IMR-90 (cell line): ENCODE measurements at regions not wholly inside any gene's neighbourhood (a gene's known extent, or its start where the extent isn't known, plus 50 kb on each side); places are given as distances from the start of the nearest gene placed in this dataset.

Experiments used
- BHLHE40 ChIP-seq: fragments of 150-350 bp; IDR thresholded peaks from 2 replicates; pipeline ENCODE4 v1.6.1; 2016; ENCODE audit warnings: mild to moderate bottlenecking, low read depth, low read length
- CEBPB ChIP-seq: IDR thresholded peaks from 2 replicates; pipeline ENCODE4 v1.6.1; 2012; ENCODE audit warnings: low read depth, low read length, improper control_type of control experiment
- CTCF ChIP-seq: conservative IDR thresholded peaks from 2 replicates; pipeline ENCODE4 v1.5.1; 2012; ENCODE audit warnings: mild to moderate bottlenecking, low read depth, low read length, improper control_type of control experiment
- ELK1 ChIP-seq: fragments of 150-350 bp; IDR thresholded peaks from 2 replicates; pipeline ENCODE4 v1.6.1; 2016; ENCODE audit warnings: low read depth, mild to moderate bottlenecking, low read length, moderate library complexity, borderline replicate concordance
- MAFK ChIP-seq: IDR thresholded peaks from 2 replicates; pipeline ENCODE4 v1.6.1; 2012; ENCODE audit warnings: low read depth, low read length, improper control_type of control experiment
- MAZ ChIP-seq: IDR thresholded peaks from 2 replicates; pipeline ENCODE4 v1.6.1; 2012; ENCODE audit warnings: low read depth, mild to moderate bottlenecking, low read length, improper control_type of control experiment, moderate library complexity, borderline replicate concordance
- MXI1 ChIP-seq: IDR thresholded peaks from 2 replicates; pipeline ENCODE4 v1.6.1; 2012; ENCODE audit warnings: low read depth, mild to moderate bottlenecking, low read length, moderate library complexity, borderline replicate concordance
- POLR2A ChIP-seq: IDR thresholded peaks from 2 replicates; pipeline ENCODE4 v1.6.1; 2012; ENCODE audit warnings: mild to moderate bottlenecking, low read depth, low read length
- RAD21 ChIP-seq: IDR thresholded peaks from 2 replicates; pipeline ENCODE4 v1.6.1; 2012; ENCODE audit warnings: low read length, improper control_type of control experiment
- RFX5 ChIP-seq: IDR thresholded peaks from 2 replicates; pipeline ENCODE4 v1.8.0; 2012; ENCODE audit warnings: low read depth, mild to moderate bottlenecking, low read length, moderate library complexity
- SMC3 ChIP-seq: fragments of 150-350 bp; IDR thresholded peaks from 2 replicates; pipeline ENCODE4 v1.6.1; 2016; ENCODE audit warnings: low read depth, mild to moderate bottlenecking, antibody characterized with exemption, low read length, moderate library complexity
- USF2 ChIP-seq: fragments of 150-350 bp; IDR thresholded peaks from 2 replicates; pipeline ENCODE4 v1.6.1; 2017; ENCODE audit warnings: mild to moderate bottlenecking, antibody characterized with exemption, low read length, low read depth

GRCh38 chrX:16240231-16240905 is 73.1 kb downstream of the MAGEB17 start:
- TF ChIP-seq CTCF (no peak), POLR2A (no peak), USF2 (no peak), ELK1 (no peak), RAD21 (no peak), BHLHE40 (no peak), MAFK (no peak), SMC3 (no peak), RFX5 (no peak), MXI1 (no peak), CEBPB (no peak), MAZ (no peak)
